Gastrocnemius medialis (tissue), 4 donors: ENCODE measurements at regions not wholly inside any gene's neighbourhood (a gene's known extent, or its start where the extent isn't known, plus 50 kb on each side); places are given as distances from the start of the nearest gene placed in this dataset.
"Not testable (repeated sequence)": the region's sequence is repeated elsewhere in the genome, so short reads cannot be mapped to it uniquely, and the experiment has no call there.

Experiments used
- ATAC-seq, 2 donors: fragments of 150-250 bp; one replicate each; pipeline ENCODE4 v1.9.1; 2016
- DNase-seq, 2 donors: peaks; one replicate each; pipeline ENCODE4 v3.0.0-alpha.2; 2019
- H3K27ac ChIP-seq, 4 donors: fragments of 200-600 bp; sonication (generic); 1 replicate in 1 of 4; 2 replicates in 3 of 4; pipeline ENCODE4 v1.5.1; 2016 to 2018; ENCODE audit warnings: mild to moderate bottlenecking in 2 of 4, moderate library complexity in 1 of 4
- H3K27me3 ChIP-seq, 3 donors: fragments of 200-600 bp; sonication (generic) in 2 of 3; 1 replicate in 1 of 3; 2 replicates in 2 of 3; pipeline versions ENCODE4 v1.5.1 to v1.6.0; 2016 to 2019; ENCODE audit warnings: mild to moderate bottlenecking in 1 of 3, moderate library complexity in 1 of 3
- H3K36me3 ChIP-seq, 2 donors: fragments of 200-600 bp; sonication (generic) in 1 of 2; one replicate each; pipeline ENCODE4 v1.5.1; 2017 to 2018
- H3K4me1 ChIP-seq, 2 donors: fragments of 200-600 bp; sonication (generic) in 1 of 2; one replicate each; pipeline ENCODE4 v1.5.1; 2016 to 2017; ENCODE audit warnings: mild to moderate bottlenecking in 2 of 2
- H3K4me3 ChIP-seq, 4 donors: fragments of 200-600 bp; sonication (generic) in 3 of 4; 1 replicate in 1 of 4; 2 replicates in 3 of 4; pipeline ENCODE4 v1.5.1; 2016 to 2019; ENCODE audit warnings: mild to moderate bottlenecking in 2 of 4
- H3K9me3 ChIP-seq, 3 donors: fragments of 200-600 bp; sonication (generic) in 2 of 3; 1 replicate in 1 of 3; 2 replicates in 2 of 3; pipeline ENCODE4 v1.5.1; 2016 to 2019
- CTCF ChIP-seq, 5 experiments: fragments of 450-650 bp in 3 of 5; fragments of 200-600 bp in 2 of 5; sonication (generic) in 2 of 5; IDR thresholded peaks in 4 of 5; conservative IDR thresholded peaks in 1 of 5; 1 replicate in 4 of 5; 2 replicates in 1 of 5; pipeline ENCODE4 v1.5.1; 2016 to 2019; ENCODE audit warnings: antibody characterized with exemption in 5 of 5, mild to moderate bottlenecking in 3 of 5, moderate library complexity in 3 of 5
- POLR2A ChIP-seq, 2 donors: fragments of 450-650 bp; IDR thresholded peaks; one replicate each; pipeline ENCODE4 v1.6.1; 2017; ENCODE audit warnings: antibody characterized with exemption in 2 of 2, mild to moderate bottlenecking in 2 of 2, moderate library complexity in 2 of 2
- in situ Hi-C, 4 donors: fragments of 200-750 bp; cut with MboI; loops; one replicate each; pipeline versions ENCODE4 v1.15.0 to v1.8.0; 2017; ENCODE audit warnings: low sequenced_read_pairs in 4 of 4
- intact Hi-C: fragments of 100-400 bp; cut with DNase I; formaldehyde crosslinking; loops from one replicate; pipeline ENCODE4 v1.15.1; 2023; ENCODE audit warnings: low total_unique reads

GRCh38 chrX:11010476-11010875 is 100.7 kb upstream of the HCCS start:
- TF ChIP-seq POLR2A (IDR thresholded peaks at IDR 0.05) (no peak), CTCF (IDR thresholded peaks at IDR 0.05 in 4 of 5, conservative IDR thresholded peaks at IDR 0.05 in 1 of 5) (no peak)
- H3K27ac ChIP-seq: no peak overlapping the region
- intact Hi-C loops: no loop called here
- DNase-seq (no peak), ATAC-seq (no peak)
- no peaks in the 10 kb centered on the region for H3K27me3 ChIP-seq
- no peak overlapping the region for H3K4me3 ChIP-seq
- no peaks in the 10 kb centered on the region for H3K4me1 ChIP-seq
- no peaks in the 10 kb centered on the region for H3K9me3 ChIP-seq
- in situ Hi-C loops: no loop called here
- H3K36me3 ChIP-seq: no peaks in the 10 kb centered on the region

- no peaks in the 10 kb centered on the region for H3K36me3 ChIP-seq
- no peaks in the 10 kb centered on the region for H3K27me3 ChIP-seq
- intact Hi-C loops (no loop called here), in situ Hi-C loops (no loop called here)
- no peak overlapping the region for H3K4me3 ChIP-seq
- no peaks in the 10 kb centered on the region for H3K9me3 ChIP-seq
- TF ChIP-seq POLR2A (IDR thresholded peaks at IDR 0.05) (no peak), CTCF (IDR thresholded peaks at IDR 0.05 in 4 of 5, conservative IDR thresholded peaks at IDR 0.05 in 1 of 5) (no peak)
- ATAC-seq (no peak), DNase-seq (no peak)
- no peak overlapping the region for H3K27ac ChIP-seq
- H3K4me1 ChIP-seq: no peaks in the 10 kb centered on the region
These were observed 94.4 kb upstream of the HCCS start for GRCh38 chrX:11016728-11017127.

- H3K27ac ChIP-seq, H3K4me3 ChIP-seq, H3K36me3 ChIP-seq, in situ Hi-C loops, DNase-seq, intact Hi-C loops, H3K9me3 ChIP-seq, ATAC-seq, H3K27me3 ChIP-seq, H3K4me1 ChIP-seq: not testable (repeated sequence)
These were observed 88.5 kb upstream of the HCCS start for GRCh38 chrX:11022588-11022987.

GRCh38 chrX:11039926-11040325 is 71.2 kb upstream of the HCCS start:
- in situ Hi-C loops: no loop called here
- no peak overlapping the region for H3K27ac ChIP-seq
- H3K36me3 ChIP-seq: no peaks in the 10 kb centered on the region
- TF ChIP-seq CTCF (IDR thresholded peaks at IDR 0.05 in 4 of 5, conservative IDR thresholded peaks at IDR 0.05 in 1 of 5) (no peak), POLR2A (IDR thresholded peaks at IDR 0.05) (no peak)
- DNase-seq: no peak
- H3K9me3 ChIP-seq: peaks cover 0 to 4% (median 0%) of the 10 kb centered on the region in 3 donors
- H3K27me3 ChIP-seq: no peaks in the 10 kb centered on the region
- intact Hi-C loops: no loop called here
- ATAC-seq: no peak
- H3K4me3 ChIP-seq: no peak overlapping the region
- no peaks in the 10 kb centered on the region for H3K4me1 ChIP-seq

- no peaks in the 10 kb centered on the region for H3K27me3 ChIP-seq
- intact Hi-C loops: no loop called here
- ATAC-seq (no peak), DNase-seq (no peak)
- in situ Hi-C loops: no loop called here
- no peaks in the 10 kb centered on the region for H3K4me1 ChIP-seq
- no peak overlapping the region for H3K4me3 ChIP-seq
- peaks cover 0 to 4% (median 0%) of the 10 kb centered on the region in 3 donors for H3K9me3 ChIP-seq
- TF ChIP-seq POLR2A (IDR thresholded peaks at IDR 0.05) (no peak), CTCF (IDR thresholded peaks at IDR 0.05 in 4 of 5, conservative IDR thresholded peaks at IDR 0.05 in 1 of 5) (no peak)
- no peak overlapping the region for H3K27ac ChIP-seq
- no peaks in the 10 kb centered on the region for H3K36me3 ChIP-seq
These were observed 70.7 kb upstream of the HCCS start for GRCh38 chrX:11040405-11040804.
